Panc1 (cell line): ENCODE measurements at regions not wholly inside any gene's neighbourhood (a gene's known extent, or its start where the extent isn't known, plus 50 kb on each side); places are given as distances from the start of the nearest gene placed in this dataset.

Experiments
- ATAC-seq: fragments of 200-7000 bp; cut with Tn5 transposase; 2 replicates; pipeline ENCODE4 v1.9.1; 2020; ENCODE audit warnings: mild to moderate bottlenecking, moderate library complexity
- BruUV-seq: library from RNA; stranded (reverse); fragments of 400-500 nt; replicated peaks from 2 replicates; lab custom pipeline; 2021; lab: Mats Ljungman, UMichigan
- CTCF ChIA-PET: fragments of 300-600 bp; sonication (Branson Sonifier 250); formaldehyde crosslinking; loops from one replicate; lab custom pipeline; 2022; ENCODE audit warnings: antibody characterized with exemption; lab: Charles Lee
- POLR2A ChIA-PET: fragments of 300-600 bp; sonication (Branson Sonifier 250); formaldehyde crosslinking; loops from one replicate; lab custom pipeline; 2022; ENCODE audit warnings: antibody characterized with exemption; lab: Charles Lee
- DNase-seq: peaks from one replicate; pipeline ENCODE4 v3.0.0-alpha.2; 2010; ENCODE audit warnings: low read depth, low spot score
- H3K27ac ChIP-seq: 2 replicates; pipeline ENCODE4 v1.5.1; 2011; ENCODE audit warnings: mild to moderate bottlenecking, low read length, inconsistent platforms
- H3K27me3 ChIP-seq: fragments of 200-500 bp; sonication (Bioruptor generic); 2 replicates; pipeline ENCODE4 v1.6.0; 2014; ENCODE audit warnings: low read length, inconsistent platforms; ENCODE audit not compliant: control insufficient read depth, insufficient read depth
- H3K36me3 ChIP-seq: fragments of 200-500 bp; sonication (Bioruptor generic); 2 replicates; pipeline ENCODE4 v1.5.1; 2014; ENCODE audit warnings: inconsistent platforms, mild to moderate bottlenecking, low read length, moderate library complexity; ENCODE audit not compliant: control insufficient read depth, insufficient read depth
- H3K4me1 ChIP-seq: 2 replicates; pipeline ENCODE4 v1.5.1; 2011; ENCODE audit warnings: inconsistent platforms, mild to moderate bottlenecking, low read length, moderate library complexity; ENCODE audit not compliant: control insufficient read depth, insufficient read depth
- H3K4me3 ChIP-seq, 2 experiments: 2 replicates each; pipeline ENCODE4 v1.5.1; 2011 to 2012; ENCODE audit warnings: low read depth in 2 of 2, low read length in 2 of 2, mild to moderate bottlenecking in 2 of 2, inconsistent platforms in 1 of 2, moderate library complexity in 1 of 2
- H3K9me3 ChIP-seq: fragments of 200-500 bp; sonication (Bioruptor generic); 2 replicates; pipeline ENCODE4 v1.5.1; 2014; ENCODE audit warnings: low read depth, mild to moderate bottlenecking, inconsistent platforms, low read length, moderate library complexity; ENCODE audit not compliant: control insufficient read depth, insufficient read depth
- CTCF ChIP-seq: fragments of 450-650 bp; IDR thresholded peaks from 2 replicates; pipeline ENCODE4 v1.5.1; 2017; ENCODE audit warnings: mild to moderate bottlenecking
- POLR2AphosphoS5 ChIP-seq: IDR thresholded peaks from 2 replicates; pipeline ENCODE4 v1.6.1; 2012; ENCODE audit warnings: mild to moderate bottlenecking, low read depth, low read length, moderate library complexity
- REST ChIP-seq, 2 experiments: IDR thresholded peaks; 2 replicates each; pipeline ENCODE4 v1.6.1; 2011 to 2012; ENCODE audit warnings: low read depth in 2 of 2, control low read depth in 1 of 2, low read length in 1 of 2, mild to moderate bottlenecking in 1 of 2, moderate library complexity in 1 of 2; ENCODE audit not compliant: insufficient read depth in 1 of 2
- SIN3A ChIP-seq: IDR thresholded peaks from 2 replicates; pipeline ENCODE4 v1.6.1; 2012; ENCODE audit warnings: low read depth, mild to moderate bottlenecking, low read length, moderate library complexity, borderline replicate concordance; ENCODE audit not compliant: insufficient read depth
- TCF7L2 ChIP-seq: IDR thresholded peaks from 2 replicates; pipeline ENCODE4 v1.6.1; 2011; ENCODE audit warnings: mild to moderate bottlenecking, low read depth, low read length, inconsistent platforms
- in situ Hi-C: cut with HindIII; loops from 2 replicates; pipeline ENCODE4 v1.10.0; 2016; ENCODE audit warnings: low sequenced_read_pairs, low pct_unique_long_range_greater_than_20kb
- intact Hi-C: fragments of 100-400 bp; cut with micrococcal nuclease; formaldehyde crosslinking; loops from one replicate; pipeline ENCODE4 v1.10.0; 2022; ENCODE audit not compliant: unreplicated experiment

- no TSS peak for BruUV-seq
- peaks cover 3% of the 10 kb centered on the region; the same call in 1 of the 2 replicates for H3K27me3 ChIP-seq
- TF ChIP-seq CTCF, result peak; percentile 49
- no peak for TF ChIP-seq REST (IDR thresholded peaks at IDR 0.05; ENCODE audit: insufficient read depth in 1 of 2, low read depth in 2 of 2, low read length in 1 of 2)
- no peaks in the 10 kb centered on the region for H3K9me3 ChIP-seq
- no peak overlapping the region for H3K4me3 ChIP-seq
- peak; percentile 75 for ATAC-seq
- no peaks in the 10 kb centered on the region for H3K4me1 ChIP-seq
- CTCF ChIA-PET, result no interaction called here
- peak; percentile 12 for DNase-seq
- intact Hi-C loops, result no loop called here
- POLR2A ChIA-PET, result no interaction called here
- no peak overlapping the region for H3K27ac ChIP-seq
- H3K36me3 ChIP-seq, result no peaks in the 10 kb centered on the region
- in situ Hi-C loops, result no loop called here
These were observed 132.7 kb upstream of the APC start for GRCh38 chr5:112604732-112605630.

- H3K4me3 ChIP-seq, result no peak overlapping the region
- POLR2A ChIA-PET, result no interaction called here
- no peaks in the 10 kb centered on the region for H3K9me3 ChIP-seq
- H3K27ac ChIP-seq, result no peak overlapping the region
- CTCF ChIA-PET, result no interaction called here
- in situ Hi-C loops (no loop called here), intact Hi-C loops (no loop called here)
- H3K4me1 ChIP-seq, result no peaks in the 10 kb centered on the region
- ATAC-seq, result no peak
- no TSS peak for BruUV-seq
- H3K27me3 ChIP-seq, result 0 out of 2 replicates have a peak, but pooled peaks cover under 1% of the 10 kb centered on the region
- TF ChIP-seq REST (IDR thresholded peaks at IDR 0.05; ENCODE audit: insufficient read depth in 1 of 2, low read depth in 2 of 2, low read length in 1 of 2) (no peak), TCF7L2 (no peak), CTCF (no peak), SIN3A (no peak), POLR2AphosphoS5 (no peak)
- no peak for DNase-seq
- H3K36me3 ChIP-seq, result no peaks in the 10 kb centered on the region
These were observed 128.7 kb upstream of the APC start for GRCh38 chr5:112608975-112609374.
